ENCODE measurements at regions not wholly inside any gene's neighbourhood (a gene's known extent, or its start where the extent isn't known, plus 50 kb on each side); places are given as distances from the start of the nearest gene placed in this dataset.

- no peak for TF ChIP-seq CTCF (IDR thresholded peaks at IDR 0.05; ENCODE audit: poor library complexity, severe bottlenecking)
- TF ChIP-seq RAD21 (conservative IDR thresholded peaks at IDR 0.05), result no peak
- no peak for TF ChIP-seq EZH2 (IDR thresholded peaks at IDR 0.05; ENCODE audit: borderline replicate concordance, insufficient read depth, low read length, poor library complexity, severe bottlenecking)
These were observed 193.4 kb upstream of the MID1 start for GRCh38 chrX:10813761-10814160.

All from neural cell (in vitro differentiated cells).